HepG2 (cell line): ENCODE measurements at regions not wholly inside any gene's neighbourhood (a gene's known extent, or its start where the extent isn't known, plus 50 kb on each side); places are given as distances from the start of the nearest gene placed in this dataset.

Experiments used
- ATAC-seq: fragments of 200-7000 bp; cut with Tn5 transposase; 3 replicates; pipeline ENCODE4 v1.9.1; 2020; ENCODE audit warnings: mild to moderate bottlenecking, moderate library complexity
- BruUV-seq: library from RNA; stranded (reverse); fragments of 400-500 nt; replicated peaks from 2 replicates; lab custom pipeline; 2021; lab: Mats Ljungman, UMichigan
- CTCF ChIA-PET: fragments of 300-600 bp; formaldehyde crosslinking; extraction: SDS; loops from one replicate; lab custom pipeline; 2021; ENCODE audit warnings: low total read pairs, inconsistent platforms, low intra/inter-chr PET ratio; lab: Yijun Ruan, JAX
- POLR2A ChIA-PET: fragments of 350-600 bp; sonication (Branson Sonifier 250); formaldehyde crosslinking; loops from one replicate; lab custom pipeline; 2020; ENCODE audit warnings: antibody characterized with exemption, inconsistent platforms; lab: Yijun Ruan, JAX
- DNase-seq: peaks from one replicate; pipeline ENCODE4 v3.0.0-alpha.2; 2015; ENCODE audit warnings: low spot score
- FAIRE-seq: peaks from 3 replicates; lab custom pipeline; 2011; peaks lifted over from hg19 to GRCh38; lab: Jason Lieb, UNC
- H2AFZ ChIP-seq: one replicate; pipeline ENCODE4 v1.6.1; 2011; ENCODE audit warnings: low read length, inconsistent platforms
- H3K27ac ChIP-seq: fragments of 300-600 bp; 3 replicates; pipeline ENCODE4 v1.8.0; 2011; ENCODE audit warnings: mixed run types, mild to moderate bottlenecking, mixed read lengths, low read length, inconsistent platforms; ENCODE audit not compliant: insufficient read depth; ENCODE audit errors: extremely low read length
- H3K27me3 ChIP-seq, 2 experiments: fragments of 200-600 bp in 1 of 2; 2 replicates in 1 of 2; 3 replicates in 1 of 2; pipeline versions ENCODE4 v1.6.0 to v1.8.0; 2011; ENCODE audit warnings: low read length in 2 of 2, mild to moderate bottlenecking in 2 of 2, moderate library complexity in 2 of 2, inconsistent platforms in 1 of 2; ENCODE audit not compliant: insufficient read depth in 2 of 2, control insufficient read depth in 1 of 2
- H3K36me3 ChIP-seq, 2 experiments: fragments of 200-600 bp in 1 of 2; replicated peaks in 1 of 2; 2 replicates in 1 of 2; 3 replicates in 1 of 2; pipeline versions ENCODE4 v1.5.1 to v1.8.0; 2011; ENCODE audit warnings: low read length in 2 of 2, inconsistent platforms in 1 of 2; ENCODE audit not compliant: insufficient read depth in 2 of 2, control insufficient read depth in 1 of 2
- H3K4me1 ChIP-seq: 2 replicates; pipeline ENCODE4 v1.5.1; 2012; ENCODE audit warnings: low read length, inconsistent platforms; ENCODE audit not compliant: insufficient read depth
- H3K4me2 ChIP-seq: 2 replicates; pipeline ENCODE4 v1.6.0; 2011; ENCODE audit warnings: low read depth, low read length, inconsistent platforms
- H3K4me3 ChIP-seq, 3 experiments: fragments of 200-600 bp in 1 of 3; sonication (generic), shearing (Covaris generic) in 1 of 3; replicated peaks in 1 of 3; 2 replicates each; pipeline ENCODE4 v1.5.1; 2011 to 2016; ENCODE audit warnings: low read length in 3 of 3, inconsistent platforms in 2 of 3, low read depth in 2 of 3, mild to moderate bottlenecking in 2 of 3, control low read depth in 1 of 3, mixed read lengths in 1 of 3; ENCODE audit not compliant: insufficient read depth in 1 of 3
- H3K79me2 ChIP-seq: one replicate; pipeline ENCODE4 v1.6.1; 2011; ENCODE audit warnings: low read length, inconsistent platforms; ENCODE audit not compliant: insufficient read depth
- H3K9ac ChIP-seq: 2 replicates; pipeline ENCODE4 v1.6.0; 2011; ENCODE audit warnings: mild to moderate bottlenecking, low read depth, low read length, inconsistent platforms; ENCODE audit not compliant: insufficient read depth
- H3K9me3 ChIP-seq: 2 replicates; pipeline ENCODE4 v1.5.1; 2012; ENCODE audit warnings: mild to moderate bottlenecking, low read length
- H4K20me1 ChIP-seq: 2 replicates; pipeline ENCODE4 v1.6.0; 2011; ENCODE audit warnings: inconsistent platforms, mild to moderate bottlenecking, low read length, moderate library complexity; ENCODE audit not compliant: insufficient read depth
- AHR ChIP-seq: IDR thresholded peaks from 2 replicates; pipeline ENCODE4 v1.6.1; 2018; ENCODE audit warnings: missing genetic modification reagents, missing compliant biosample characterization
- ARHGAP35 ChIP-seq: sonication (generic); formaldehyde crosslinking; IDR thresholded peaks from 2 replicates; pipeline ENCODE4 v1.9.0; 2022; ENCODE audit warnings: mild to moderate bottlenecking, inconsistent platforms, moderate library complexity, missing genetic modification reagents, borderline replicate concordance
- DDIT3 ChIP-seq: sonication (generic); formaldehyde crosslinking; IDR thresholded peaks from 2 replicates; pipeline ENCODE4 v1.4.0; 2020; ENCODE audit warnings: mild to moderate bottlenecking, missing genetic modification reagents
- GATAD1 ChIP-seq: IDR thresholded peaks from 2 replicates; pipeline ENCODE4 v1.6.1; 2016; ENCODE audit warnings: missing genetic modification reagents, missing compliant biosample characterization
- HES4 ChIP-seq: sonication (generic); formaldehyde crosslinking; IDR thresholded peaks from 2 replicates; pipeline ENCODE4 v1.9.0; 2021; ENCODE audit warnings: mild to moderate bottlenecking, missing genetic modification reagents, borderline replicate concordance
- JARID2 ChIP-seq: sonication (generic); formaldehyde crosslinking; IDR thresholded peaks from 2 replicates; pipeline ENCODE4 v1.8.1; 2023; ENCODE audit warnings: missing genetic modification reagents, inconsistent platforms; ENCODE audit not compliant: insufficient replicate concordance
- MLXIP ChIP-seq: sonication (generic); formaldehyde crosslinking; IDR thresholded peaks from 2 replicates; pipeline ENCODE4 v1.9.0; 2021; ENCODE audit warnings: missing genetic modification reagents, borderline replicate concordance
- POLR2G ChIP-seq: fragments of 200-400 bp; formaldehyde crosslinking; IDR thresholded peaks from 2 replicates; pipeline ENCODE4 v1.6.1; 2018; ENCODE audit warnings: mild to moderate bottlenecking, low read depth, low read length, moderate library complexity
- RAD21 ChIP-seq: fragments of 450-650 bp; formaldehyde crosslinking; IDR thresholded peaks from 2 replicates; pipeline ENCODE4 v1.5.0; 2020; ENCODE audit warnings: mild to moderate bottlenecking
- SUZ12 ChIP-seq: fragments of 150-350 bp; IDR thresholded peaks from 2 replicates; pipeline ENCODE4 v1.6.1; 2014; ENCODE audit warnings: low read depth, low read length
- TEF ChIP-seq: sonication (generic); formaldehyde crosslinking; IDR thresholded peaks from 2 replicates; pipeline ENCODE4 v1.5.0; 2020; ENCODE audit warnings: missing genetic modification reagents
- ZBTB14 ChIP-seq: sonication (generic); formaldehyde crosslinking; IDR thresholded peaks from 2 replicates; pipeline ENCODE4 v1.4.0; 2020; ENCODE audit warnings: missing genetic modification reagents
- ZMAT3 ChIP-seq: sonication (generic); formaldehyde crosslinking; conservative IDR thresholded peaks from 2 replicates; pipeline ENCODE4 v1.7.0; 2021; ENCODE audit warnings: missing genetic modification reagents
- ZNF30 ChIP-seq: sonication (generic); formaldehyde crosslinking; IDR thresholded peaks from 2 replicates; pipeline ENCODE4 v1.5.0; 2020; ENCODE audit warnings: mild to moderate bottlenecking, missing genetic modification reagents
- ZNF383 ChIP-seq: sonication (generic); formaldehyde crosslinking; IDR thresholded peaks from 2 replicates; pipeline ENCODE4 v1.4.0; 2020; ENCODE audit warnings: missing genetic modification reagents, mild to moderate bottlenecking, borderline replicate concordance
- ZNF740 ChIP-seq: sonication (generic); formaldehyde crosslinking; IDR thresholded peaks from 2 replicates; pipeline ENCODE4 v1.4.0; 2020; ENCODE audit warnings: missing genetic modification reagents
- in situ Hi-C: cut with HindIII; loops from 2 replicates; pipeline ENCODE4 v1.10.0; 2017; ENCODE audit warnings: low pct_unique_long_range_greater_than_20kb; ENCODE audit not compliant: extremely low pct_ligation_motif_present
- intact Hi-C: fragments of 100-400 bp; cut with micrococcal nuclease; formaldehyde crosslinking; loops from one replicate; pipeline ENCODE4 v1.10.0; 2022; ENCODE audit not compliant: unreplicated experiment

- Histone ChIP-seq H3K27ac (no peak overlapping the region), H3K4me2 (no peak overlapping the region), H3K4me3 (no peak overlapping the region), H3K27me3 (no peaks in the 10 kb centered on the region), H3K9me3 (no peaks in the 10 kb centered on the region)
- intact Hi-C loops (no loop called here), in situ Hi-C loops (no loop called here)
- no peak for DNase-seq
- POLR2A ChIA-PET = no interaction called here
- BruUV-seq = no TSS peak
- no peak for TF ChIP-seq GATAD1
- TF ChIP-seq RAD21 (CRISPR knock-in tag) = no peak
- TF ChIP-seq DDIT3 = no peak
- no peak for TF ChIP-seq POLR2G
- no peak for TF ChIP-seq ZNF383
- TF ChIP-seq ZBTB14 (CRISPR knock-in tag) = no peak
- TF ChIP-seq ZNF30 (CRISPR knock-in tag) = no peak
- TF ChIP-seq MLXIP (CRISPR knock-in tag) = no peak
- TF ChIP-seq JARID2 = no peak
- TF ChIP-seq ARHGAP35 (CRISPR knock-in tag) = no peak
- TF ChIP-seq ZMAT3 (CRISPR knock-in tag) = no peak
- no peak for TF ChIP-seq TEF (CRISPR knock-in tag)
- no peak for TF ChIP-seq SUZ12
- TF ChIP-seq ZNF740 (CRISPR knock-in tag) = no peak
- no peak for TF ChIP-seq HES4
- no peak for TF ChIP-seq AHR (CRISPR knock-in tag)
- TF ChIP-seq, all 625 proteins: peak for 0
- FAIRE-seq (no peak), ATAC-seq (no peak)
- Histone ChIP-seq H3K79me2 (no peaks in the 10 kb centered on the region), H3K36me3 (no peaks in the 10 kb centered on the region), H4K20me1 (no peaks in the 10 kb centered on the region), H3K9ac (no peak overlapping the region), H3K4me1 (no peaks in the 10 kb centered on the region), H2AFZ (no peak overlapping the region)
- CTCF ChIA-PET = no interaction called here
Observed at GRCh38 chr15:93801206-93801605, 430.2 kb upstream of the MCTP2 start.
